ENCODE measurements at regions not wholly inside any gene's neighbourhood (a gene's known extent, or its start where the extent isn't known, plus 50 kb on each side); places are given as distances from the start of the nearest gene placed in this dataset.
A peak's percentile ranks its signal among the peaks of the same experiment; 100 is the strongest.

- H3K9me3 Mint-ChIP-seq = no peaks in the 10 kb centered on the region
Observed at GRCh38 chr4:153127760-153128494, 76.3 kb upstream of the TRIM2 start.

GRCh38 chr4:153131596-153131995 lies 72.6 kb upstream of the TRIM2 start:
- no peak overlapping the region for H3K27ac Mint-ChIP-seq
- peaks cover 9% of the 10 kb centered on the region for H3K4me1 Mint-ChIP-seq (ENCODE audit: unreplicated experiment)
- TF ChIP-seq CTCF (conservative IDR thresholded peaks at IDR 0.05) = peak; percentile 56
- no peaks in the 10 kb centered on the region for H3K27me3 Mint-ChIP-seq
- H3K4me3 Mint-ChIP-seq = no peak overlapping the region
- no peaks in the 10 kb centered on the region for H3K9me3 Mint-ChIP-seq
- no peak for DNase-seq (ENCODE audit: extremely low spot score, unreplicated experiment)
- no peaks in the 10 kb centered on the region for H3K36me3 Mint-ChIP-seq

More at GRCh38 chr4:153127760-153128494, 76.3 kb upstream of the TRIM2 start:
- Mint-ChIP-seq H3K36me3 (no peaks in the 10 kb centered on the region), H3K27ac (peak overlapping the region; percentile 84), H3K27me3 (no peaks in the 10 kb centered on the region), H3K4me1 (ENCODE audit: unreplicated experiment) (peaks cover 13% of the 10 kb centered on the region), H3K4me3 (peak overlapping the region; percentile 78)
- TF ChIP-seq CTCF (conservative IDR thresholded peaks at IDR 0.05) = peak; percentile 93
- DNase-seq (ENCODE audit: extremely low spot score, unreplicated experiment) = peak; percentile 91

- Mint-ChIP-seq H3K4me1 (ENCODE audit: unreplicated experiment) (no peaks in the 10 kb centered on the region), H3K27me3 (no peaks in the 10 kb centered on the region), H3K9me3 (no peaks in the 10 kb centered on the region), H3K27ac (no peak overlapping the region), H3K36me3 (no peaks in the 10 kb centered on the region), H3K4me3 (no peak overlapping the region)
- no peak for DNase-seq (ENCODE audit: extremely low spot score, unreplicated experiment)
- no peak for TF ChIP-seq CTCF (conservative IDR thresholded peaks at IDR 0.05)
Observed at GRCh38 chr4:153137159-153137558, 67.1 kb upstream of the TRIM2 start.

GRCh38 chr4:153137677-153138630 lies 66.3 kb upstream of the TRIM2 start:
- no peak for TF ChIP-seq CTCF (conservative IDR thresholded peaks at IDR 0.05)
- Mint-ChIP-seq H3K27ac (no peak overlapping the region), H3K9me3 (no peaks in the 10 kb centered on the region), H3K4me1 (ENCODE audit: unreplicated experiment) (peaks cover under 1% of the 10 kb centered on the region), H3K36me3 (no peaks in the 10 kb centered on the region), H3K27me3 (no peaks in the 10 kb centered on the region), H3K4me3 (no peak overlapping the region)
- no peak for DNase-seq (ENCODE audit: extremely low spot score, unreplicated experiment)

- TF ChIP-seq CTCF (conservative IDR thresholded peaks at IDR 0.05) = no peak
- Mint-ChIP-seq H3K27me3 (no peaks in the 10 kb centered on the region), H3K4me1 (ENCODE audit: unreplicated experiment) (peaks cover 8% of the 10 kb centered on the region), H3K9me3 (no peaks in the 10 kb centered on the region), H3K36me3 (no peaks in the 10 kb centered on the region), H3K27ac (no peak overlapping the region), H3K4me3 (no peak overlapping the region)
- DNase-seq (ENCODE audit: extremely low spot score, unreplicated experiment) = no peak
Observed at GRCh38 chr4:153138736-153139135, 65.5 kb upstream of the TRIM2 start.

Data from type B pancreatic cell (in vitro differentiated cells).